Eye (tissue), 1 donor: ENCODE measurements at regions not wholly inside any gene's neighbourhood (a gene's known extent, or its start where the extent isn't known, plus 50 kb on each side); places are given as distances from the start of the nearest gene placed in this dataset.
A peak's percentile ranks its signal among the peaks of the same experiment; 100 is the strongest.

Experiments used
- DNase-seq: peaks from one replicate; pipeline ENCODE4 v3.0.0-alpha.2; 2015

DNA sequence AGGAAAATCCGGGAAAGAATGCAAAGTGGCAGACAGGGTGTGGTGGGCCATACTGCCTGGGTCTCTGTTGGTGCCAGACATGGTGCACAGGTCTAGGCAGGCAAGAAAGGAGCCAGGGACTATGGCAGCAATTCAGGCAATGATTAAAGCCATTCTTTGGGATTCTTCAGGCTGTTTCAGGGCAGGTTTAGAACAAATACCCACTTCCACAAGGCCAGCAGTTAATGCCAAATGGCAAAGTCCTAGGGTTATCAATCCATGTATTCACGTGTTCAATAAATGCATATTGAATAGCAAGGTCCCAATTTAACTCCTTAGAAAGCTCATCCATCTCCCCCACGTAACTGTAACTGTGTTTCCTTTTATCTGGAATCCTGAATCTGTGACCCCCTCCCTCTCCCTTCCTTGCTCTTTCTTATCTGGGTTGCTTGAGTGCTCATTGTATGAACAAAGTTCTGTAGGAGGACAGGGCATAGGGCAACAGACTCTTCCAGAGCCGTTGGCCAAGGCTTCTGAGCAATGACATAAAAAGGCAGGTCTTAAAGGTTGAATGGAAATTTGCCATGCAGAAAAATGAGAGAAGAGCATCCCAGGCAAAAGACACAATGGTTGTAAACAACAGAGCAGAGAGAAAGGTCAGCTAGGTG lies 146.8 kb upstream of the KLHL29 start:
- no peak for DNase-seq

DNA sequence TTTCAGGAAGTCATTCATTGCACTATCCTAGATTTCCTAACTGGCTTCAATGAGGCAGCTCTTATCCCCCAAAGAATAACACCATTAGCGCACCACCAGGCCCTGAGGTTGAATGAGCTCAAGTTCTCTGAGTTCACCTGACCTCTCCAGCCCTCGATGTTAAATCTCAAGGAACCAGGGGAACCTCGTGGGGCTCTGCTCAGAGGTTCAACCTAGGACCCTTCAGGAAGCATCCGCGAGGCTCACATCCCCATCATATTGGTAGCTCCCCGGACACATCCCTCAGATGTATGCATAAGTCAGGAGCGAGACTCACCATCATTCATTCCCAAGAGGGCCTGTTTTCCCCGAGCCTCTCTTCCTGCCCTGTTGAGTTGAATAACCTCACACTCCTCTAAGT lies 145.6 kb upstream of the KLHL29 start:
- no peak for DNase-seq

DNA sequence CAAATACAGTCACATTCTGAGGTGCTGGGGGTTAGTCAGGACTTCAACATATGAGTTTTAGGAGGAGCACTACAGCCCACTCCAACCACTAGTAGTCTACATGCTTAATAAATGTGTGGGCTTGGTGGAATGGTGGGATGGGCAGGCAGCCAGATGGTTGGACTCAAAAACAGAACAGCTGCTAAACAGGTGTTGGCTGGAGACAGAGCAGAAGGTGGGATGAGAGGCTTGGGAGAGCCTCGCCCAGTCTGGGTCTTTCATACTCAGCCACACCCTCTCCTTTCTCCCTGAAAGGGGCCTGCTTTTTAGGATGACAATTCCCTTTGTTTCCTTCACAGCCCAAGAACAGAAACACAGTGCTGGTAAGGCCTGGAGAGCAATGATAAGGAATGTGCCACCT lies 143.9 kb upstream of the KLHL29 start:
- peak; percentile 36 for DNase-seq

DNA sequence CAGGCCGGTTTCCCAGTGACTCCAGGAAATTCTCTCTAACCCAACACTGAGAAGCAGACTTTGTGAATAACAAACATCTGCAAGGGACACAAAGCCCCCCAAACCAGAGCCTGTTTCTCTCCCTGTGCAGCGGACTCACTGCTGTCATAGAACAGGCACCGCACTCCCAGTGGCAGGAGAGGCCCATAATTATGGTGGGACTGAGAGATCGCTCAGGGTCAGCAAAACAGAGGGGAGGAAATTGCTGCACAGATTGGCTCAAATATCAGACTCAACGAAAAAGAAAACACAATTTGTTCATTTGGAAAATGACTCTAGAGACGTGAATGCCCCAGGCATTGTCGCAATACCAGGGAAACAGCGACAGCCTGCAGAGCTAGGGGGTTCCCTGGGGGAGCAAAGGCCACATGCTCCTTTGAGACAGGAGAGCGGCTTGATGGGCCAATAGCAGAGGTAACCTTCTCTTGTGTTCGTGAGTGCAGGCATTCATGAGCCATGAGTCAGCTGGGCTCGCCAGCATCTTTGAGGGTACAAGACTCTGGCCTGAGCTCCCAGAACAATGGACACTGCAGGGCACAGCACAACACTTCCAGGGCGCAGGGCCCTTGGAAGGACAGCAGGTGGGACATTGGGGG lies 143.3 kb upstream of the KLHL29 start:
- DNase-seq = peak; percentile 21

DNA sequence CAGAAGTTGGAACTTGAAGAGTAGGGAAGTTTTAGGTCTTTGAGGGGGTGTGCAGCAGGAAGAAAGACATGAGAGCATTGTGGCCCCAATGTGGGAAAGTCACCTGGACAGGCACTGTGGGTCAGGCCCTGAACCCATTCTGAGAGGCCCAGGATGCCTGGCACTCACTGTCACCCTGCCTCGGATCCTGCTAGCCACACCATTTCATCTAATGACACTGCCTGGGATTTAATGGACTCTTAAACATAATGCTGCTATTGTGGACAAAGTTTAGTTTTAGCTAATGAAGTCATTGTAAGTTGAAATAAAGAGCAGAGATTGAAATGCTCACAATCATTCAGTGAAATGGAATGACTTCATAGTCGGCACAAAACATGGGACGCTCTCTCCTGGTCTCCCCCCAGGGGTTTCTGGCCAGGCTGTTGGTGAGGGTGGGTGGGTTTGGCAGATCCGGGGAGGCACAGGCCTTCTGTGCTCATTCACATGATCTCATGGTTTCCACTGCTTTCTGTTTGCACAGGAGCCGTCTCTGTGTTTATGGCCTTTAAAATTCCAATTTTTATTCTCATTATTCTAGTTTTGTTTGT lies 141.8 kb upstream of the KLHL29 start:
- no peak for DNase-seq

DNA sequence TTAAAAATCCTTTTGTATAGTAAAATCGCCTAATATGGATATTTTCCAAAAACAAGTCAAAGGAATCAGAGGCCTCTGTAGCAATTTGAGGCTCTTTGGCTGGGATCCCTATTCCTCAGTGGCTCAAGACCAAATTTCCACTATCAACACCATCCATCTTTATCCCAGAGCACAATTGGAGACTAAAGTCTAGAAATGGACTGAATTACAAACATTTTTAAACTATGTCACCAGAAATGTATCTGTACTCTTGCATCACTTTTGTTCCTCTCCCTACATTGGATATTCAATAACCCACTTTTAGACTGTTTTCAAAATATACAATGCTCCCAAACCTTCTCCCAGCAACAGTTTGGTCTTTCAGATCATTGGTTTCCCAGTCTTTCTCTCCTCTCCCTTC lies 140.4 kb upstream of the KLHL29 start:
- peak; percentile 33 for DNase-seq

DNA sequence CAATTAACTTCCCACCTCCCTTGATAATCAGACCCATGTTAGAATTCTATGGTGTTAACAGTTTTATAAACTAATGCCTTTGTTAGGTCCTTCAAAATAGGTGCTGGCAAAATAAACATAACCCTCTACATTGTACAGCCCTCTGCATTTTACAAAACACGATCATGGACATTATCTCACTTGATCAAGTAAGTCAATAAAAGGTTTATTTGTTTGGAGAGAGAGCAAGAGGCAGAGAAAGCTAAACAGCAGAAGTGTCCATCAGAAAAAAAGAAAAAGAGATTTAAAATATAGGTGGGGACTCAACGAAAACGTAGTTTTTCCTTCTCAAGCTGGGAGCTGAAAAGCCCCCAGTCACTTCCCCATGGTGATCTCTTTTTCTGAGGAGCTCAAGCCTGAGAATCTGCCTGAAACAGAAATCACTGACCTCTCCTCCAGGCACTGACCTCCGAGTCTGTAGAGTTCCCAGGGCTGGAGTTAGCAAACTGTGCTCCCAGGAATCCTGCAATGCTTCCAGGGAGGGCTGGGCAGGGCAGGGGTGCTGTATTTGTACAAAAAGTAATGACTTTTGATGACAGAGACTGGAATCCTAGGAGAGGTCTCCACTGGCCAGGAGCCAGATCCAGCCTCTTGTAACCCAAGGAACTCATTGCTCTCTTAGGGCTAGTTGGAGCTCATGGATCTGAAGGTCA lies 137.8 kb upstream of the KLHL29 start:
- no peak for DNase-seq

DNA sequence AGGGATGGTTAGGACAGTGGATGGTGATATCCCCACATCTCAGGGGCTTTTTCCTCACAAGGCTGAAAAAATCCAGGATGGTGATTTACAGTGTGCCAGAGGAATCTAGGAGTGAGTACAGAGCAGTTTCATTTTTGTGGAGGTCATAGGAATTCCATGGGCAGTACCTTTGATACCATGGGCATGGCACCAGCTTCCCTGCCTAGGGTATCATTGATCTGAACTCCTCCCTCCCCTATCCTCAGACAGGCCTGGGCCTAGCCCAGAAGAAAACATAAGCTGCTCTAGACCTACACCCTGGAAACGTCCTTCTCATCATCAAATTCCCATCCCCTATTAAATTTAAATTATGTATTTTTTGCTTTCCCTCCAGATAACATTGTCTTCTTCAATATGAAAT lies 136.3 kb upstream of the KLHL29 start:
- no peak for DNase-seq

DNA sequence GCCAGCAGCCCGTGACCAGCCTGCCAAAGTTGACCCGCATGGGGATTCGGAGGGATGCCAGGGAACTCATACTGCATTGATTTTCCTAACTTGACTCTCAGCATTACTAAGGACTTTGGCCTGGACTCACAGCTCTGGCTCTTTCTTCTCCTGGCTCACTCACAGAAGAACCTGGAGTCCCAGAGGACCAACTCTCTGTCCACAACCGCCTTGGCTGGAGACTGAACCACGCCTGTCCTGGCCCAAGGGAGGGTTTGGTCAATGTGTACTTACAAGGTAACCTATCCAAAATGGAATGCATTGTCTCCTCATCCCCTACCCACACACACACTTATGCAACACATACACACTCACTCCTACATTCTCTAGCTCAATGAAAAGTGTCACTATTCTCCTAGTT lies 135.6 kb upstream of the KLHL29 start:
- DNase-seq = no peak

DNA sequence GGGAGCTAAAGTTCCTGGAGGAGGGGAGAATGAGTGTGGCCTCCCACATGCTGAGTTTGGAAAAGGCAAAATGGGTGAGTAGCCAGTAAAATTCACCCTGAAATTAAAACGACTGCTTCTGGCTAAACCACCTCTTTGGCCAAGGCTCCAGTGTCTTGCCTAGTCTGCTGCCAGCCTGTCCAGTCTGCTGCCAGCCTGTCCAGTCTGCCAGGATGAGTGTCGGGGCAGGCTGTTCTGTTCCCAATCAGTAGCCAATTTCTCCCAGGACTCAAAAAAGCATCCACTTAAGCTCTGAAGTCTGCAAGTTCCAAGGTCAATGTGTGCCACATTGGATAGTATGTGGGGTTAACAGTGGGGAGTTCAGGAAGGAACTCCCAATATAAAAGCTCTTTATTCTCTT lies 134.6 kb upstream of the KLHL29 start:
- no peak for DNase-seq

DNA sequence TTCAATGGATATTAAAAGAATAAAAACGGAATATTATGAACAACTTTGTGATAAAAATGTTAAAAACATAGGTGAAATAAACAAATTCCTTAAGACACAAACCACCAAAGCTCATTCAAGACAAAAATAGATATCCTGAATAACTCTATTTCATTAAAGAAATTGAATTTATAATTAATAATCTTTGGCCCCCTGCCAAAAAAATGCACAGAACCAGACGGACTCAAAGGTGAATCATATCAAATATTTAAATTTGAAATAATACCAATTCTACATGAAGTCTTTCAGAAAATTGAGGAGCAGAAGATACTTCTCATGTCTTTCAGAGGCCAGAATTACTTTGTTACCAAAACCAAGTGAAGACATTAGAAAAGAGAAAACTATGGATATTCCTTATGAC lies 128.3 kb upstream of the KLHL29 start:
- DNase-seq = no peak

DNA sequence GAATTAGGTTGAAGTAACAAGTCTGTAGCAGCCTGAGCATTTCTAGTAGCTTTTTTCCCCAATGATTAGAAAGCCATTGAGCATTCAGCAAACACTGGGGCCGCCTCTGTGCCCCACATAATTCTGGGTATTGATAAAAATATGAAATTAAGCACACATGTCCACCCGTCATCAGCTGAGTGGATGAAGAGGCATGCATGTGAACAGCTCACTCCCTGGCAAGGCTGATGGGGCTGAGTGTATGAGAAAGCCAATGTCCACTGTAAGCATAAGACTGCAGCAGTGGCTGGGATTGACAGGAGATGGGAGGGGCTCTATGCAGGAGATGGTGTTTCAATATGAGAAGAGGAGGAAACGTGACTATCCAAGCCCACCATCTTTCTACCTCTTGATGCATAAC lies 124.4 kb upstream of the KLHL29 start:
- no peak for DNase-seq

DNA sequence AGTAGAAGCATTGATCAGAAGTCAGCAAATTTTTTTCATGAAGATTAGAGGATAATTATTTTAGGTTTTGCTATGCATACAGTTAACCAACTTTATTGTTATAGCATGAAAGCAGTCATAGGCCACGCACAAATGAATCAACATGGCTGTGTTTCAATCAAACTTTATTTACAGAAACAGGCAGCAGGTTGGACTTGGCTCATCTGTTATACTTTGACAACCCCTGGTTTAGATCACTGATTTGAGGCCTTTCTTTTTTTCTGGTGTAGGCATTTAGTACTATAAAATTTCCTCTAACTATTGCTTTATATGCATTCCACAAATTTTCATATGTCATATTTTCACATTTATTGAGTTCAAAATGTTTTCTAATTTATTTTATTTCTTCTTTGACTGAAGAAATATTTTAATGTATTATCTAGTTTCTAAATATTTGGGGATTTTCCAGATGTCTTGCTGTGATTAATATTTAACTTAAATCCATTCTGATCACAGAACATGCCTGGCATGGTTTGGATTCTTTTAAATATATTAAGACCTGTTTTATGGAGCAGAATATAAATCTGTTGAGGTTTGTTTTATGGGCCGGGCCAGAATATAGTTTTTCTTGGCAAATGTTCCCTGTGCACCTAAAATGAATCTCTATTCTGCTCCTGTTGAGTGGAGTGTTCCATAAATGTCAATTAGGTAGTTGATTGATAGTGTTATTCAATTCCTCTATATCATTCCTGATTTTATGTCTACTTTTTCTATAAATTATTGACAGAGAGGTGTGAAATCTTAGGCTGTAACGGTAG lies 116.3 kb upstream of the KLHL29 start:
- no peak for DNase-seq

DNA sequence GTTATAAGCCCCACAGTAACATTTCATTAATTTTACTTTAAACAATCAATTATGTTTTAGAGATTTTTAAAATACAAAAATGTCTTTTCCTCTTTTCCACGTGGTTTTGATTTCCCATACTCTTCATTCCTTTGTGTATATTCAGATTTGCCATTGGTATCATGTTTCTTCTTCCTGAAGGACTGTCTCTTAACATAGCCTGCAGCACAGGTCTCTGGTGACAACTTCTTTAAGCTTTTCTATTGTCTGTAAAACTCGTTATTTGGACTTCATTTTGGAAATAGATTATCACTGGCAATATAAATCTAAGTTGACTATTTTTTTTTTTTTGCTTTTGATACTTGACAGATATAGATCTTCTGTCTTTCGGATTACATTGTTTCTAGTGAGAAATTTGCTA lies 115.2 kb upstream of the KLHL29 start:
- DNase-seq = no peak

DNA sequence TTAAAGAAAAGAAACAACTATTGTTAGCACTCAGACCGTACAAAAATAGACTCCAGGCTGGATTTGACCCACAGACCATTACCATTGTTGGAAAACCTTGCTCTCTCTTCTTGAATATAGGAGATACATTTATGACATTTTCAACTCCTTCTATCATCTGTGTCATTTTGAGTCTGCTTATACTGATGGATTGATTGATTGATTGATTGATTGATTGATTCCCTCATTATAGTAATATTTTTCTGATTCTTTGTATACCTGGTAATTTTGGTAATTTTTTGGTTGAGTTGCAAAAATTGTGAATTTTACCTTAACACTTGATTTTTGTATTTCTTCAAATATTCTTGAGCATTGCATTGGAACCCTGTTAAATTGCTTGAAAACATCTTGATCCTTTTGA lies 114.2 kb upstream of the KLHL29 start:
- no peak for DNase-seq

DNA sequence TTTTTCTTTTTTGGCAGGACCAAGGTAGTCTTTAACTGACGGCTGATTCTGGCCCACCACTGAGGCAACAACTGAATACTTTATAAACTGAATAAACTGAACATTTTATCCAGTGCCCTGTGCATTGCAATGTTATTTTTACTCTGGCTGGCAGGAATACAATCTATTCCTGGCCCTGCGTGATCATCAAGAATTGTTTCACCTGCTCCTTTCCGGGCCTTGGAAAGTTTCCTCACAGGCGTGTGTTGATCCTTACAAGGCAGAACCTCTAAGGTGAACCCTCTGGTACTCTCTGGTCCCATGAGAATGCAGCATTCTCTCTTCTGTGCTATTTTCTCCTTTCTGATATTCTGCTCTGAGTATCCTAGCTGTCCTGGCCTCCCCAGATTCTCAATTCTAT lies 113.7 kb upstream of the KLHL29 start:
- no peak for DNase-seq

DNA sequence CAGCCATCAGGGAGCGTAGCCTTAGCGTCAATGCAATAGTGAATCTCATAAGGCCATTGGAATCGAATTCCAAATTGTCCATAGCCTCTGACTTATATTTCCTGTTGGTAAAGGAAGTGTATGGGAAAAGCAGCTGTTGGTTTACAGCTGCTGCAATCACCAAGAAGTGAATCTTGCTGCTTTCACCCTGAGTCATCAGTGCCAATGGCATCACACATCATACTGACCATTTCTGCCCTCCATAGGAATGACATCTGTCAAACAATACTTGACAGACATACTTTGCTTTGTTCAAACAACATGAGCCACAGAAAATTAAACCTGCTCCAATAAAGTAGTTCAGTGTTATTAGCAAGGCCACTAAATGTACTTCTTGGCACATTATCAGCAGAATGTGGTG lies 111.2 kb upstream of the KLHL29 start:
- no peak for DNase-seq

DNA sequence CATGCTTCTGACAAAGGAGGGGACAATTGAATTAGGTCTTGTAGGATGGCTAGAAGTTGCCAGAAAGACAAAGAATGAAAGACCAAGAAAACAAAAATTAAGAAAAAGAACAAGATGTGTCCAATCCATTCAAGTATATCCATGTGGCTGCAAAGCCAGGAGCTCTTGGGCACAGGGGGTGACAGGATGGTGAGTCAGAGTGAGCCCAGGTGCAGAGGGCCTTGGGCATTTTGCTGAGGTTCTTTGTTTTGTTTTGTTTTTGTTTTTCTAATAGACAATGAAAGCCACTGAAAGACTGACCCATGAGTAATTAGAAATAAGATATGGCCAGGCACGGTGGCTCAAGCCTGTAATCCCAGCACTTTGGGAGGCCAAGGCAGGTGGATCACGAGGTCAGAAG lies 104.6 kb upstream of the KLHL29 start:
- DNase-seq = no peak

DNA sequence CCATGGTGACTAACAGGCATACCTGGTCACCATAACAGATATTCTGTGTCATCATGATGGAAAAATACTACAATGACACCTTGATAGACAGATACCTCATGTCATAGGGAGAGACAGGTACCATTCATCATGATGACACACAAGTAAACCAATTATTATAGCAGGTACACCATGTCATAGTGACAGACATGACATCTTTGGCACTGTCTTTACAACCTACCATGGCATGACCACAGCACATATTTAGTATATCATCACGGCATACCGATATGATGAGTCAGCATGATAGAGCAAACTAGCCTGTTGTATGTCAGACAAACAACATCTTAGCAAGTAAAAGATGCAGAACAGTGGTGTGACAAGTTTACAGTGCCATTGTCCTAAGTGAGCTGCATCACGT lies 101.3 kb upstream of the KLHL29 start:
- no peak for DNase-seq

DNA sequence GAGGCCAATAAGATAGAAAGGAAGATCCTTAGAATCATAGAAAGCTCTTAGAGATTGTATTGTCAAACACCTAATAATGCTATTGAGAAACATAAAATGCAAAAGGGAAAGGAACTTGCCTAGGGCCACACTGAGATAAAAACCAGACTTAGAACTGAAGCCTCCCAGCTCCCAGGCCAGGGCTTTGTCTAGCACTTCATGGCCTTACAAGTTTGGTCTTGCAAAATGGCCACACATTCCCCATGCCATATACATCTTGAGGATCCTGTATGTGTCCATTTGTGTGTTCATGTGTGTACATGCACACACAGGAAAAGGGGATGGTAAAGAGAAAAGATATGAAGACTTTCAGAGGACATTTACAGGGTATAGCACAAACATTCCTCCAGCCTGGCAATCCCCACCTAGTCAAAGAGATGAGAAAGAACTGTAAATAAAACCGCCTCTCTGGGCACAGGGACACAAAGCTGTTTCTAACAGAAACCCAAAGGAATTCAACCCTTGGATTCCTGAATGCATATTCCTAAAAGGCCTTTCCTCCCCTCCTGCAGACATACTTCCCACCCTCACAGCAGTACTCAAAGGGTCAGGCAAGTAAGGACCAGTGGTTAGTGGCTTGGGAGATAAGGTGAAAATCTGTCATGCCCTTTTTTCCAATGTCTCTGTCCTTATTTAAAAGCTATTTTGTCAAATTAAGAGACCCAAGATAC lies 99.7 kb upstream of the KLHL29 start:
- no peak for DNase-seq

DNA sequence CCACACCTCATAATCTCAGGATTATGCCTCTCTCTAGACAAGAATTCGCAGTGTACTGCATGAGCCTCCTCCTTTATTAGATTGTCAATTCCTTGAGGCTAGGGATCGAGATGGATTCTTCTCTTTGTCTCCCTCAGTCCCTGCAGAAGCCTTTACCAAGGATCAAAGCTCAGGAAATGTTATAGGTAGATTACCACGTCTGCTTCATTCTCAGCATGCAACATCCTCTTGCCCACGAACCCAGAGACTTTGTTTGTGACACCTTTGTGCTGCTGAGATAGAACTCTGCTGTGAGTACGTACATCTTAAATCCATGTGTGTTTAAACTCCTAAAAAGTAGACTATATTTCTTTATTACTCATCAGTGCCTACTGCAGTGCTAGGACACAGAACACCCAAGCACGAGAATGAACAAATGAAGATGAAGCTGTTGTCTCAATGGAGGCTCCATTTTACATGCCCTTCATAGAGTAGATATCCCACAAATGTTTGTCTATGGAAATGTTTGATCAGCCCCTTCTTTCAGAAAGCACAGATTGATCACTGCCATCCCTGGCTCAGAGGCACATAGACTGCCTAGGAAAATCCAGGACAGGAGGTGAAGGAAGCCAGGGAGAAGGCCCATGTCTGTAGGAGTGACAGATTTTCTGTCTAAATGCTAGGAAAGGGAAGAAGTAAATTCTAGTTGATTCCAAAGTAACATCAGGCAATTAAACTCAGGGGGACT lies 98.8 kb upstream of the KLHL29 start:
- no peak for DNase-seq
